Lung (tissue), 11 donors: ENCODE measurements at regions not wholly inside any gene's neighbourhood (a gene's known extent, or its start where the extent isn't known, plus 50 kb on each side); places are given as distances from the start of the nearest gene placed in this dataset.

Source experiments
- ATAC-seq: fragments of 200-7000 bp; cut with Tn5 transposase; one replicate; pipeline ENCODE4 v1.9.1; 2020; ENCODE audit warnings: moderate number of reproducible peaks; ENCODE audit not compliant: insufficient read depth, low FRiP score
- DNase-seq, 3 donors: peaks; one replicate each; pipeline ENCODE4 v3.0.0-alpha.2; 2013 to 2017
- H3K27ac ChIP-seq, 2 donors: one replicate each; pipeline ENCODE4 v1.5.1; 2013; ENCODE audit warnings: mild to moderate bottlenecking in 2 of 2, moderate library complexity in 2 of 2, control low read depth in 1 of 2, inconsistent platforms in 1 of 2, low read depth in 1 of 2, low read length in 1 of 2
- H3K27me3 ChIP-seq, 3 donors: one replicate each; pipeline ENCODE4 v1.5.1; 2013; ENCODE audit warnings: low read length in 2 of 3; ENCODE audit not compliant: control insufficient read depth in 3 of 3, insufficient read depth in 3 of 3
- H3K36me3 ChIP-seq, 4 donors: one replicate each; pipeline ENCODE4 v1.5.1; 2013; ENCODE audit warnings: low read length in 4 of 4, mild to moderate bottlenecking in 1 of 4, moderate library complexity in 1 of 4; ENCODE audit not compliant: control insufficient read depth in 4 of 4, insufficient read depth in 4 of 4
- H3K4me1 ChIP-seq, 5 donors: one replicate each; pipeline ENCODE4 v1.5.1; 2013; ENCODE audit warnings: low read length in 5 of 5, mild to moderate bottlenecking in 2 of 5, moderate library complexity in 1 of 5; ENCODE audit not compliant: control insufficient read depth in 5 of 5, insufficient read depth in 5 of 5
- H3K4me3 ChIP-seq: one replicate; pipeline ENCODE4 v1.5.1; 2013; ENCODE audit warnings: mild to moderate bottlenecking, control low read depth, moderate library complexity
- H3K9ac ChIP-seq, 2 donors: one replicate each; pipeline ENCODE4 v1.5.1; 2013; ENCODE audit warnings: low read length in 2 of 2, control low read depth in 1 of 2; ENCODE audit not compliant: insufficient read depth in 1 of 2
- H3K9me3 ChIP-seq, 4 donors: one replicate each; pipeline ENCODE4 v1.5.1; 2013; ENCODE audit warnings: low read length in 3 of 4, mild to moderate bottlenecking in 1 of 4, moderate library complexity in 1 of 4; ENCODE audit not compliant: control insufficient read depth in 4 of 4, insufficient read depth in 3 of 4
- WGBS, 2 donors: extraction: QIAGEN DNeasy Blood & Tissue Kit; methylation state at CpG; one replicate each; pipeline ENCODE4 v1.1.7; 2013; 5-methylcytosine and 5-hydroxymethylcytosine counted together
- TF ChIP-seq, protein P1 (sequence below): IDR thresholded peaks from 2 replicates; pipeline ENCODE4 v1.5.1; 2012; ENCODE audit warnings: mild to moderate bottlenecking; ENCODE audit errors: control extremely low read depth, extremely low read depth
- donor health status: control.
- donor health status: control.
- donor health status: Bipolar disorder and iron deficiency.
- donor health status: healthy.
- donor health status: DM: yes; HTN: yes; CAD: no.

DNA sequence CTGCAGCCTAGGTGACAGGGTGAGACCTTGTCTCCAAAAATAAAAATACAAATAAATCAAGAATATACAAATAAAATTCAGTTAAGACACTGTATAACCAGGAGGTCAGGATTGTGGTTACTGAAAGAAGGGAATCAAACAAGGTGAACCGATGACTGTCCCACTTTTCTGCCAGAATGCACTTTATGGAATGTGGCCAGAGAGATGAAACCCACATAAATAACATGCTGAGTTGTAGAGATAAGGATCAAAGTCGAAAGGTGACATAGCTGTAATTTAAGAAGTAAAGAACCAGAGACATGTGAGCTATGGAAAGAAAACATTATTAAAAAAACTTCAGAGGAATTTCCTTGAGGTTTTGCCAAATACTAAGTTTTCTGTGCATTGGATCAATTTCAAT lies 1098.2 kb upstream of the USP15 start:
- DNase-seq (no peak), ATAC-seq (no peak)
- Histone ChIP-seq H3K9me3 (peaks cover 0 to 2% (median 0%) of the 10 kb centered on the region in 4 donors), H3K4me1 (no peaks in the 10 kb centered on the region), H3K36me3 (no peaks in the 10 kb centered on the region), H3K4me3 (no peak overlapping the region), H3K27me3 (no peaks in the 10 kb centered on the region), H3K9ac (no peak overlapping the region), H3K27ac (no peak overlapping the region)
- TF ChIP-seq, protein P1, sequence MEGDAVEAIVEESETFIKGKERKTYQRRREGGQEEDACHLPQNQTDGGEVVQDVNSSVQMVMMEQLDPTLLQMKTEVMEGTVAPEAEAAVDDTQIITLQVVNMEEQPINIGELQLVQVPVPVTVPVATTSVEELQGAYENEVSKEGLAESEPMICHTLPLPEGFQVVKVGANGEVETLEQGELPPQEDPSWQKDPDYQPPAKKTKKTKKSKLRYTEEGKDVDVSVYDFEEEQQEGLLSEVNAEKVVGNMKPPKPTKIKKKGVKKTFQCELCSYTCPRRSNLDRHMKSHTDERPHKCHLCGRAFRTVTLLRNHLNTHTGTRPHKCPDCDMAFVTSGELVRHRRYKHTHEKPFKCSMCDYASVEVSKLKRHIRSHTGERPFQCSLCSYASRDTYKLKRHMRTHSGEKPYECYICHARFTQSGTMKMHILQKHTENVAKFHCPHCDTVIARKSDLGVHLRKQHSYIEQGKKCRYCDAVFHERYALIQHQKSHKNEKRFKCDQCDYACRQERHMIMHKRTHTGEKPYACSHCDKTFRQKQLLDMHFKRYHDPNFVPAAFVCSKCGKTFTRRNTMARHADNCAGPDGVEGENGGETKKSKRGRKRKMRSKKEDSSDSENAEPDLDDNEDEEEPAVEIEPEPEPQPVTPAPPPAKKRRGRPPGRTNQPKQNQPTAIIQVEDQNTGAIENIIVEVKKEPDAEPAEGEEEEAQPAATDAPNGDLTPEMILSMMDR: no peak
- WGBS, 2 donors: 41 to 64% methylated on average over 2 of the region's 2 CpGs

DNA sequence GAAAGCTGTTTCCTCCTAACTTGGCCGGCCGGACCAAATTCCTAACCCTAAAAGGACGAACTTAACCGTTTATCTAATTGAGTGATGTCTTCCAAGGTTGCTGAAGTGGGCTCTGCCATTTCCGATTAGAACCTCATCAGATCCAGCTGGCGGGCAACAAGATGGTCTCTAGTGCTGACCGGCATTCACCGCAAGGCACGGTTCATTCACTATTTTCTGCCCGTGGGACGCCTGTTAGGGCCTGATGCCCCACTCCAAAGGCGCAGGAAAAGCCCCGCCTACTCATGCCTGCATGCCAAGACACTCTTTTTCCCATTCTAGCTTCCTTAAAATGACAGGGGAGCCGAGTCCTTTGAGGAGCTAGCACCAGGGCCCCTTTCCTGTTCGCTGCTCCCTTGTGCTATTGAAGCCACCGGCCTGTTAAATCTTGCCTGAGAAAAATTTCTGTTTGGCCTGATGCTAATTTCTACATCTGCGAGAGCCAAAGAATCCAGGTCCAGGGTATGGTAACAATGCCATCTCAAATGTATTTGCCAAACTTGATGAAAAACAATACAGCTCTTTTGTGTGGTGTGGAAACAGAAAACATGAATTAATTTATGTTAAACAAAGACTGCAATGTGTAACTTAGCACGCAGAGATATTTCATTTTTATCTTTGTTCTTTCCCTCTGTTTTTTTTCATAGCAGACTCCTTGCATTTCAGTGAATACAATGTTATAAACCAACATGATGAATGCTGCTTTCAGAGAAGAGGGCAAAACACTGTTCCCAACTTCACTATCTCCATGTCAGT lies 1071.2 kb upstream of the USP15 start:
- TF ChIP-seq, protein P1: no peak
- no peak overlapping the region for H3K4me3 ChIP-seq

DNA sequence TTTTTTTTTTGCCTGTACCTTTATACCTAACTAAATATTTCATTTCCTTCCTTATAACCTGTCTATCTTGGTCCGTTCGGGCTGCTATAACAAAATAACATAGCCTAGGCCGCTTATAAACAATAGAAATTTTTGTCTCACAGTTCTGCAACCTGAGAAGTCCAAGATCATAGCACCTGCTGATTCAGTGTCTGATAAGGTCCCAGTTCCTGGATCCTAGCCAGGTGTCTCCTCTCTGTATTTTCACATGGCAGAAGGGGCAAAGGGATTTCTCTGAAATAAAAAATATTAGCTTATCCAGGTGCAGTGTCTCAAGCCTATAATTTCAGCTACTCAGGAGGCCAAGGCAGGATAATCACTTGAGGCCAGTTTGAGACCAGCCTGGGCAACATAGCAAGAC lies 1046.6 kb upstream of the USP15 start:
- H3K27me3 ChIP-seq: no peaks in the 10 kb centered on the region
- no peak for ATAC-seq
- H3K9ac ChIP-seq: no peak overlapping the region
- TF ChIP-seq, protein P1: no peak
- no peaks in the 10 kb centered on the region for H3K36me3 ChIP-seq
- H3K27ac ChIP-seq: no peak overlapping the region
- H3K4me3 ChIP-seq: no peak overlapping the region
- H3K4me1 ChIP-seq: no peaks in the 10 kb centered on the region
- WGBS, 2 donors: 73 to 84% methylated on average over 3 of the region's 3 CpGs
- DNase-seq: no peak
- peaks cover 0 to 3% (median 0%) of the 10 kb centered on the region in 4 donors for H3K9me3 ChIP-seq

More for the DNA sequence above, 1071.2 kb upstream of the USP15 start:
- H3K27me3 ChIP-seq: no peaks in the 10 kb centered on the region
- no peaks in the 10 kb centered on the region for H3K9me3 ChIP-seq
- no peaks in the 10 kb centered on the region for H3K36me3 ChIP-seq
- ATAC-seq (no peak), DNase-seq (no peak)
- H3K27ac ChIP-seq: no peak overlapping the region
- 88 to 89% methylated on average over 18 of the region's 18 CpGs for whole genome bisulfite sequencing, 2 donors
- H3K4me1 ChIP-seq: no peaks in the 10 kb centered on the region
- no peak overlapping the region for H3K9ac ChIP-seq
